ENCODE measurements at regions not wholly inside any gene's neighbourhood (a gene's known extent, or its start where the extent isn't known, plus 50 kb on each side); places are given as distances from the start of the nearest gene placed in this dataset.

GRCh38 chr11:88410056-88410455 is 72.5 kb upstream of the CTSC start:
- no peak for DNase-seq
- Histone ChIP-seq H3K4me1 (peaks cover 0 to 15% (median 12%) of the 10 kb centered on the region in 4 donors), H3K27ac (no peak overlapping the region), H3K4me3 (no peak overlapping the region), H3K9me3 (no peaks in the 10 kb centered on the region), H3K36me3 (no peaks in the 10 kb centered on the region), H3K27me3 (no peaks in the 10 kb centered on the region)
- intact Hi-C loops (cut with DNase I) = no loop called here
- TF ChIP-seq EP300 (IDR thresholded peaks at IDR 0.05) = no peak
- 70 to 84% methylated on average over 4 of the region's 4 CpGs for WGBS, 2 donors

- TF ChIP-seq POLR2AphosphoS5 (IDR thresholded peaks at IDR 0.05) = no peak
- TF ChIP-seq CTCF (IDR thresholded peaks at IDR 0.05) = no peak
- TF ChIP-seq EP300 (IDR thresholded peaks at IDR 0.05) = no peak
- no peak for TF ChIP-seq POLR2A (IDR thresholded peaks at IDR 0.05)
- no peaks in the 10 kb centered on the region for H3K36me3 ChIP-seq
- no peak overlapping the region for H3K27ac ChIP-seq
- no peaks in the 10 kb centered on the region for H3K9me3 ChIP-seq
- H3K27me3 ChIP-seq = no peaks in the 10 kb centered on the region
- no peak overlapping the region for H3K4me3 ChIP-seq
- DNase-seq = no peak
- intact Hi-C loops (cut with DNase I) = no loop called here
- H3K4me1 ChIP-seq = peaks cover 0 to 22% (median 15%) of the 10 kb centered on the region in 4 donors
Observed at GRCh38 chr11:88406876-88407275, 69.3 kb upstream of the CTSC start.

- no peak for DNase-seq
- Histone ChIP-seq H3K4me1 (peaks cover 0 to 20% (median 15%) of the 10 kb centered on the region in 4 donors), H3K27me3 (no peaks in the 10 kb centered on the region), H3K4me3 (no peak overlapping the region), H3K27ac (no peak overlapping the region), H3K9me3 (no peaks in the 10 kb centered on the region), H3K36me3 (no peaks in the 10 kb centered on the region)
- TF ChIP-seq CTCF (IDR thresholded peaks at IDR 0.05) = no peak
- TF ChIP-seq POLR2A (IDR thresholded peaks at IDR 0.05) = no peak
- no peak for TF ChIP-seq POLR2AphosphoS5 (IDR thresholded peaks at IDR 0.05)
- TF ChIP-seq EP300 (IDR thresholded peaks at IDR 0.05) = no peak
- intact Hi-C loops (cut with DNase I) = no loop called here
- WGBS, 2 donors = 83 to 85% methylated on average over 4 of the region's 4 CpGs
Observed at GRCh38 chr11:88405853-88406252, 68.3 kb upstream of the CTSC start.

GRCh38 chr11:88404932-88405710 is 67.6 kb upstream of the CTSC start:
- Histone ChIP-seq H3K27me3 (no peaks in the 10 kb centered on the region), H3K27ac (no peak overlapping the region), H3K9me3 (no peaks in the 10 kb centered on the region), H3K36me3 (no peaks in the 10 kb centered on the region), H3K4me1 (peaks cover 0 to 20% (median 15%) of the 10 kb centered on the region in 4 donors), H3K4me3 (no peak overlapping the region)
- intact Hi-C loops (cut with DNase I) = no loop called here
- no peak for DNase-seq
- WGBS, 2 donors = 89 to 95% methylated on average over 1 of the region's 1 CpG
- TF ChIP-seq EP300 (IDR thresholded peaks at IDR 0.05) (no peak), POLR2AphosphoS5 (IDR thresholded peaks at IDR 0.05) (no peak), CTCF (IDR thresholded peaks at IDR 0.05) (no peak), POLR2A (IDR thresholded peaks at IDR 0.05) (no peak)

GRCh38 chr11:88404391-88404790 is 66.9 kb upstream of the CTSC start:
- 85 to 86% methylated on average over 2 of the region's 2 CpGs for whole genome bisulfite sequencing, 2 donors
- TF ChIP-seq POLR2AphosphoS5 (IDR thresholded peaks at IDR 0.05) = no peak
- TF ChIP-seq CTCF (IDR thresholded peaks at IDR 0.05) = no peak
- no peak for TF ChIP-seq POLR2A (IDR thresholded peaks at IDR 0.05)
- TF ChIP-seq EP300 (IDR thresholded peaks at IDR 0.05) = no peak
- no peaks in the 10 kb centered on the region for H3K27me3 ChIP-seq
- H3K27ac ChIP-seq = no peak overlapping the region
- intact Hi-C loops (cut with DNase I) = no loop called here
- H3K4me3 ChIP-seq = no peak overlapping the region
- no peaks in the 10 kb centered on the region for H3K9me3 ChIP-seq
- peaks cover 0 to 20% (median 15%) of the 10 kb centered on the region in 4 donors for H3K4me1 ChIP-seq
- H3K36me3 ChIP-seq = no peaks in the 10 kb centered on the region
- DNase-seq = no peak
